Ishikawa (cell line): ENCODE measurements at regions not wholly inside any gene's neighbourhood (a gene's known extent, or its start where the extent isn't known, plus 50 kb on each side); places are given as distances from the start of the nearest gene placed in this dataset.

ENCODE experiments used
- EGR1 ChIP-seq: IDR thresholded peaks from 2 replicates; pipeline ENCODE4 v1.6.1; 2012
- EP300 ChIP-seq: IDR thresholded peaks from 2 replicates; pipeline ENCODE4 v1.6.1; 2012; ENCODE audit warnings: borderline replicate concordance
- RAD21 ChIP-seq: IDR thresholded peaks from 2 replicates; pipeline ENCODE4 v1.6.1; 2012; ENCODE audit warnings: low read depth
- TF ChIP-seq, protein P1 (sequence below): IDR thresholded peaks from 2 replicates; pipeline ENCODE4 v1.6.1; 2012; ENCODE audit warnings: low read depth, mild to moderate bottlenecking

DNA sequence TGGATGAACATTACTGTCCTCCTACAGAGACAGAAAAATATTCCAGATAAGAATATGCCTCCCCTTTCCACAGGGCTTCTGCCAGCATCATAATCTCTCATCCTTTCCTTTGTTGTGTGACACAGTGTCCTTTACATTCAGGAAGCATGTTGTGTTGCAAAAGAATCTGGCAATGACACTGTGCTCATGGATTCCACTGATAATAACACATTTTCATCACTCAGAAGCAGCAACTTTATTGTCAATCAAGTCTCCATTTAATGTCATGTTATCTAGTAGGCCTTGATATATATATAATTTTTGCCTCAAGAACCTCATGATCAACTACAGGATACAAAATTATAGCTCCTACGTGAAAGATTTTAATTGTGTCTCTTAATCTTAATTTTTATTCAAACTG, 833.9 kb downstream of the FSTL5 start:
- TF ChIP-seq, protein P1, sequence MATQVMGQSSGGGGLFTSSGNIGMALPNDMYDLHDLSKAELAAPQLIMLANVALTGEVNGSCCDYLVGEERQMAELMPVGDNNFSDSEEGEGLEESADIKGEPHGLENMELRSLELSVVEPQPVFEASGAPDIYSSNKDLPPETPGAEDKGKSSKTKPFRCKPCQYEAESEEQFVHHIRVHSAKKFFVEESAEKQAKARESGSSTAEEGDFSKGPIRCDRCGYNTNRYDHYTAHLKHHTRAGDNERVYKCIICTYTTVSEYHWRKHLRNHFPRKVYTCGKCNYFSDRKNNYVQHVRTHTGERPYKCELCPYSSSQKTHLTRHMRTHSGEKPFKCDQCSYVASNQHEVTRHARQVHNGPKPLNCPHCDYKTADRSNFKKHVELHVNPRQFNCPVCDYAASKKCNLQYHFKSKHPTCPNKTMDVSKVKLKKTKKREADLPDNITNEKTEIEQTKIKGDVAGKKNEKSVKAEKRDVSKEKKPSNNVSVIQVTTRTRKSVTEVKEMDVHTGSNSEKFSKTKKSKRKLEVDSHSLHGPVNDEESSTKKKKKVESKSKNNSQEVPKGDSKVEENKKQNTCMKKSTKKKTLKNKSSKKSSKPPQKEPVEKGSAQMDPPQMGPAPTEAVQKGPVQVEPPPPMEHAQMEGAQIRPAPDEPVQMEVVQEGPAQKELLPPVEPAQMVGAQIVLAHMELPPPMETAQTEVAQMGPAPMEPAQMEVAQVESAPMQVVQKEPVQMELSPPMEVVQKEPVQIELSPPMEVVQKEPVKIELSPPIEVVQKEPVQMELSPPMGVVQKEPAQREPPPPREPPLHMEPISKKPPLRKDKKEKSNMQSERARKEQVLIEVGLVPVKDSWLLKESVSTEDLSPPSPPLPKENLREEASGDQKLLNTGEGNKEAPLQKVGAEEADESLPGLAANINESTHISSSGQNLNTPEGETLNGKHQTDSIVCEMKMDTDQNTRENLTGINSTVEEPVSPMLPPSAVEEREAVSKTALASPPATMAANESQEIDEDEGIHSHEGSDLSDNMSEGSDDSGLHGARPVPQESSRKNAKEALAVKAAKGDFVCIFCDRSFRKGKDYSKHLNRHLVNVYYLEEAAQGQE = no peak
- no peak for TF ChIP-seq EP300
- TF ChIP-seq RAD21 = no peak
- TF ChIP-seq EGR1 = no peak
